Stimulated activated CD8-positive, alpha-beta memory T cell treated with anti-CD3 and anti-CD28 coated beads, Interleukin-2, amount 100 ng/mL, for 48 hours (primary cell): ENCODE measurements at regions not wholly inside any gene's neighbourhood (a gene's known extent, or its start where the extent isn't known, plus 50 kb on each side); places are given as distances from the start of the nearest gene placed in this dataset.
"Not testable (repeated sequence)": the region's sequence is repeated elsewhere in the genome, so short reads cannot be mapped to it uniquely, and the experiment has no call there.

Source experiments
- DNase-seq, 2 donors: peaks; one replicate each; pipeline ENCODE4 v3.0.0-alpha.2; 2020; ENCODE audit warnings: low read depth in 2 of 2

DNA sequence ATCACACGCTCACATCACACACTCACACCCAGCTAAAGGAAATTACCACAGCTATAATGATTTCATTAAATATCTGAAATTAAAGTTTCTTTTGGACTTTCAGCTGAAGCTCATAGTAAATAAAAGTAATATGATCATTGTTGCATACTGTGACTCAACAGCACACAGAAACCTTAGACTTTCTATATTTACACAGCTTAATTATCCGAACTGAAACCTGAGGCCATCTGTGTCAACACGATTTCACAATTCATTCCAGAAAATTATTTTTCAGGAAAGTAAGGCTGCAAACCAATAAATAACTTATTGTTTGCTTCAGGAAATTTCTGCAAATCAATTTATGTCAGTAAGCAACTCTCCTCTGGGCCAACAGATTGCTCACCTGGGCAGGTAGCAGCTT, 1352.2 kb upstream of the CDH18 start:
- DNase-seq = not testable (repeated sequence)

DNA sequence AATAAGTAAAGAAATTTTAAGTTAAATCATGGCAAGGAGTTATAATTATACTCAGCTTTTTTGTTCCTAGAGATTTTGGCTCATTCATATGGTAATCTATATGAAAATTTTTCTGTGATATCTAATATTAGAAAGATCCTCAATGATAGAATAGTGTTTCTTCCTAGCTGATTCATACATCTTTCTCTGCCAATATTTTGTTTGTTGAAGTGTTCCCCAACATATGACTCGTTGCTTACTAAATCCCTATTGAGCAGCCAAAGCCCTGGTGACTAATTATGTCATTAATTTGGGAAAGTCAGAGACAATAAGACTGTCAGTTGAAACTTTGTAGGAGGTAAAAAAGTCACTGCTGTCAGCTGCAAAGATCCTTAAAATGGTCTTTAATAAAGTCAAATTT, 1348.5 kb upstream of the CDH18 start:
- not testable (repeated sequence) for DNase-seq

DNA sequence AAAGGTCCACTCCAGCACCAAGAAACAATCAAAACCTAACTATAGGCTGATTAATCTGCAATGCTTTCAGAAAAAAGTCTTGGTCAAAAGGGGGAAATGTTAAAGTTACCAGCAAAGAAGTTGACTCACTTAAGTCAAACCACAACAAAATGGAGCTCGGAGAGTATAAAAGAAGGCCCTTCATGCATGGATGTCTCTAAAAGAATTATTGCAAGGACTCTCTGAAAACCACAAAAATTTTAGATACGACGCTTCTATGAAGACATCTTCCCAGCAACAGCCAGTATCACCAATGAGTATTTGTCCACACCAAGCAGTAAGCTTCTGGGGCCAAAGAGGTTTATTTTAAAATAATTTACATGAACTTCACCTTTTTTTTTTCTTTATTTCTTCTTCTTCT, 1327.4 kb upstream of the CDH18 start:
- not testable (repeated sequence) for DNase-seq

DNA sequence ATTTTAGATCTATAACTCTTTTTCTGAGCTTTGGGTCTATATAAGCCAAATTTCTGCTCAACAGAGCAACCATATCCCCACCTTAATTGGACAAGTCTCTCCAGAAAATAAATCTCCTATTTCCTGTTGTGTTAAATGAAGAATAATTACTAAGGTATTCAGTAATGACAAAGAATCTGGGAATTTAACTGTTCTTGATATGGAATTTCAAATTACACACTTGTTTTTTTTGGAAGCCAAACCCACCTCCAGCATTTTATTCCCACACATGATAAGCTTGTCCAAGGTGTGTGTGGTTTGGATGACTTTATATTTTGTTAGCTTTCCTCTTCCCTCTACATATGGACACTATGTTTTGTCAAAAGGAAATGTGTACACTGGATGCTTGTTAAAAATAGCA, 1313.2 kb upstream of the CDH18 start:
- DNase-seq = not testable (repeated sequence)

DNA sequence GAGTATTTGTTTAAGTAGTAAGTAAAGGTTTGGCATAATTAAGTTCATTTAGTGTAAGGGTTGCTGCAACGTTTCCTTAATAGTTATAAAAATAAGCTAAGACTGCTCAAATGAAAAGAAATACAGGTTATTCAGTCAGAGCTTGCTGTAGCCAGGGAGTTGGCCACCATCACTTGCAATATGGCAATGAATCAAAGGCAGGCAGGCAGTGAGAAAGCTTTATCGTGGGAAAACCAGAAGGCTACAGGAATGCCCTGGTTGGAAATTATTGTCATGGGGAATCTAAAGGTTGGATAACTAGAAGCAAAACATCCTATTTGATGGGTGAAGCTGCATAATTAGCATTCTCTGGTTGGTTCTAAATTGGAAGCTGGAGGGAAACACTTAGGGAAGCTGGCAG, 1286.4 kb upstream of the CDH18 start:
- not testable (repeated sequence) for DNase-seq

DNA sequence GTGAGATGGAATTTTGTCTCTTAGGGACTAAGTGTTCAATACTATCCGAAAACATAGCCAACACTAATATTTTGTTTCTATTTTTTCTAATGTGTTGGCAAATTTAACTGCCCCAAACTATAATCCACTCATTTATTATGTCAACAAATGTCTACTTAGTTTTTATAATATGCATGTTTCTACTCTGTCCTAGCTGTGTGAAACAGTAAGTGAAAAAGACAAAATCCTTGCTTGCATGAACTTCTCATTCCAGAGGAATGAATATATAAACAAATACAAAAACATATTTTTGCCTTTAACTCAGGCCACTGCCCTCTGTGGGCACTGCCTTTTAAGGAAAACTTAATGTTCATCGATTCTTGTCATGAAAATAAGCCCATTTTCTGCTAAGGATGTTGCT, 1275.4 kb upstream of the CDH18 start:
- no peak for DNase-seq

DNA sequence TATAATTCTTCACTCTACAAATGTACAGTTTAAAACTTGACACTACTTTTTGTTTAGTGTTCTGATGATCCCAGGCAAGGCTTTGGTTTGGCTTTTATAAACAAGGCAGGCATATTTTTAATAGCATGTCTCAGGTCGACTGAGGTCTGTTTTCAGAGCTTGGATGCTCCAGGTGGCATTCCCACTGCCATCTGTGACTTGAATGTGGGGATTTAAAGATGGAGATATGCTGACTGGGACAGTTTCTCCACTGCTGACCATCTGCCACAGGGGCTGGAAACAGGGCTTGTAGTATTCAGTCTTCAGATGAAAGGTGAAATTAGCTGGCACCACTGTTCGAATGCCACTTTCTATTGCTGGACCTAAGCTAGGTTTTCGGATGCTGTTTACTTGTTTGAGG, 1266.2 kb upstream of the CDH18 start:
- DNase-seq = no peak

DNA sequence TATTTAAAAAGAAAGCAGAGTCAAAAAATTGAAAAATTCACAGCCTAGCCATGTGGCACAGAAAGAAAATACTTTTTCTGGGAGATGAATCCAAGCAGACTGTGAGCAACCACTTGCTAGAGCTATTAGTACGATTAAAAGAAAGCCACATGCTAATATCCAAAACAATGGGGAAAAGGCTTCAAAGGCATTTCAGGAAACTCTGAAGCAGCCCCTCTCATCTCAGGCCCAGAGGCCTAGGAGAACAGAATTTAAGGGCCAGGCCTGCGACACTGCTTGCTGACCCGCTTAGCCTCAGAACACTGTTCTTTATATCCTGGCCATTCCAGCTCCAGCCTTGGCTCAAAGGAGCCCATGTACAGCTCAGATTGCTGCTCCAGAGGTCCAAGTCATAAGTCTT, 1257.0 kb upstream of the CDH18 start:
- DNase-seq = no peak

DNA sequence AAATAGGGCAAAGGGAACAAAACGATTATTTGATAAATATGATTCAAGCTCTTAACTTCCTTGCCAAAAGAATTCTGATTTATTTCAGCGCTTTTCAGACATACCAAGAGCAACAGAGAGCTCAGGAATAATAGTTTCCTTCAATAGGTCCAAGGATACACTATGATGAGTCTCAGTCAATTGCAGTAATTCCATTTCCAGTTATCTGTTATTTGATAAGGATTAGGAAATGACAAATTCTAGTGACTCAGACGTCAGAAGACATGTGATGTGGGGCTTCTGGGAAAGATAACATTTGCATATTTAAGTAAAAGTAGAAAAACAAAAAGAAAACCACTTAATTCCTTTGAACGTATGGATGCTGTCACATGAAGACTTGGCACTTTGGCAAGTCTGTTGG, 1250.8 kb upstream of the CDH18 start:
- DNase-seq = no peak

DNA sequence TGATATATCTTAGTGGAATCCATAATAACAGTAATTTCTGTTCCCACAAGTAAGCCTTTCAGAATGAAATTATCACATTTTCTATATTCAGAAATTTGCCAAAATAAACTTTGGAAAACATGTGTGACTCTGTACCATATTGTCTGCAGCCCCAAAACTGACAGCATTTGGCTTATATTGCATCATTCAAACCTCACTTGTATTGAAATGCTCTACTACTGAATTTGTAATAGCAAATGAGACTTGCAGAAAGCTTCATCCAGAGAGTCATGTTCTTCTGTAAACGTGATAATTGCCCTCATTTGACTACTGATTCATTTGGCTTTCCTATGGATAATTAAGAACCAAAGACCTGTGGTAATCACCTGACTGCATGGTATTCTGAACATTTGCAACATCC, 1249.5 kb upstream of the CDH18 start:
- no peak for DNase-seq

DNA sequence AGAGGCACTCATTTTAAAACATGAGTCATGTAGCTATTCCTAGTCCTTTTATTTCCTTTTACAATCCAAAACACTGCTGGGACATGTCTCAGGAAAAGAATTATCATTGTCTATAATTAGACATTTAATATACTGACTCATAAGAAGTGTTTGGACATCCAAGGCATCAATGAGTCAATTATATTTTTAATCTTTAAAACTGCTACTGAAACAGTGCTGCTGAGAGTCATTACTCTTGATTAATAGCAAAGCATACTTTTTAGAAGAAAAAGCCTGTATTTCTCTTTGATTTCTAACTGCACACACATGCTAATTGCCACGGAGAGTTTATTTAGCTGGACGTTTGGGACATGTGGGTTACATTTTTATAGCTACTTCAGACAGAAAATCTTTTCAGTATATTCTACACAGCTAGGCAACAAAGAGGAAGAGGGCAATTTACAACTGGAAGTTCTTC, 1249.0 kb upstream of the CDH18 start:
- DNase-seq = no peak

DNA sequence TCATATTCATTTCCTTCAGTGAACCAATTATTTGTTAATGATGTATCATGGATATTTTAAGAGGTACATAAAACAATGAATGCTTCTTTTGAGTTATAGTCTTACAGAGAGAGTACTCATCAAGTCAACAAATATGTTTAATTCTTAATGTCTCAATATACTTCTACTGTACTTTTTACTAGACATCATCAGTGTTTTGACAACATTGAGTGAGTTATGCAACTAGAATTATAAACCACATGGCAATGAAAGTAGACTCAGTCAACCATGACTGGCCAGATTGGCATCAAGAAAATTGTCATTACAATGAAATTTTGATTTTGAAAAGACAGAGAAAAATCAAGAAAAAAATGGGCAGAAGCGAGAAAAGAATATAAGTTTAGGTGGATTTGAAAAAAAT, 1248.1 kb upstream of the CDH18 start:
- no peak for DNase-seq

DNA sequence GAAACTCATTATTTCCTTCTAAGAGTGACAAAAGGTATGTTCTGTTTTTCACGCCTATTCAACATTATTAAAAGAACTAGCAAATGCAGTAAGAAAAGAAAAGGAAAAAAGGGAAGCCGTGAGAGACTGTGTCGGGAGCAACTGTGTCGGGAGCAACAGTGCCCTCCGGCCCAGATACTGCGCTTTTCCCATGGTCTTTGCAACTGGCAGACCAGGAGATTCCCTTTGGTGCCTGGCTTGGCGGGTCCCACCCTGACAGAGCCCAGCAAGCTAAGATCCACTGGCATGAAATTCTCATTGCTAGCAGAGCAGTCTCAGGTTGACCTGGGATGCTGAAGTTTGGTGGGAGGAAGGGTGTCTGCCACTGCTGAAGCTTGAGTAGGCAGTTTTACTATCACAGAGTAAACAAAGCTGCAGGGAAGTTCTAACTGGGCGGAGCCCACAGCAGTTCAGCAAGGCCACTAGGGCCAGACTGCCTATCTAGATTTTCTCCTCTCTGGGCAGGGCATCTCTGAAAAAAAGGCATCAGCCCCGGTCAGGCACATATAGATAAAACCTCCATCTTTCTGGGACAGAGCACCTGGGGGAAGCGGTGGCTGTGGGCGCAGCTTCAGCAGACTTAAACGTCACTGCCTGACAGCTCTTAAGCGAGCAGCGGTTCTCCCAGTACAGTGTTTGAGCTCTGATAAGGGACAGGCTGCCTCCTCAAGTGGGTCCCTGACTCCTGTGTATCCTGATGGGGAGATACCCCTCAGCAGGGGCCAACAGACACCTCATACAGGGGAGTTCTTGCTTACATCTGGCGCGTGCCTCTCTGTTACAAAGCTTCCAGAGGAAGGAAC, 1237.4 kb upstream of the CDH18 start:
- DNase-seq = no peak

DNA sequence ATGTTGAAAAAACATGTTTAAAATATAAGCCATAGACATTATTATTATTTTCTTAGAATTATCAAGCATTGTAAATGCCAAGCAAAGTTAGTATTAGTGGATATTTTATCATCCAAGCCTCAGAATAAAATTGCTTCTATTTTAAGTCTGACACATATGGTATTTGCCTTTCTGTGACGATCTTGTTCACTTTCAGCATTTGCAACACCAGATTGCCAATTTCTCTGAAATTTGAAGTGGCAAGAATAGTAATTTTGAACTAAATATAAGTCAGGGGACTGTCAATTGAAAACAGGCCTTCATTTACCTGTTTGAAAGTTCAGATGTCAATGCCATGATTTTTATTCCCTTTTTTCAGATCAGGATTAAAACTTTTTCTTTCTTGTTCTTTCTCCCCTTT, 1233.6 kb upstream of the CDH18 start:
- DNase-seq = no peak

DNA sequence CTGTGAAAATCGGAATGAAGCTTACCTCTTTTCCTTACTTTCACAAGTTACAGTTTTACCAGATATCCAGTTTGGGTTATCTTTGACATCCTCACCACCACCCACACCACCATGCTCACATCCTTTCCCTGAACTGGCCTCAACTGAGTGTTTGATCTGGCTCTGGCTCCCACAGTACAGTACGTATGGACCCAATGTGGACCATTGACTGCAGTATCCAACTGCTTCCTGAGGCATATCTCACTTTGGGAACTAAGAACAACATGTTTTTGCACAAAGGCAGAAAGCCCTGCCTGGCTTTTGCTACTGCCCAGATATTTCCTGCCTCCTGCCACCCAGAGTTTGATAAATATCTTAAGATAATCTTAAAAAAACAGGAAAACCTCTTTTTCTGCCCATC, 1232.0 kb upstream of the CDH18 start:
- DNase-seq = no peak

DNA sequence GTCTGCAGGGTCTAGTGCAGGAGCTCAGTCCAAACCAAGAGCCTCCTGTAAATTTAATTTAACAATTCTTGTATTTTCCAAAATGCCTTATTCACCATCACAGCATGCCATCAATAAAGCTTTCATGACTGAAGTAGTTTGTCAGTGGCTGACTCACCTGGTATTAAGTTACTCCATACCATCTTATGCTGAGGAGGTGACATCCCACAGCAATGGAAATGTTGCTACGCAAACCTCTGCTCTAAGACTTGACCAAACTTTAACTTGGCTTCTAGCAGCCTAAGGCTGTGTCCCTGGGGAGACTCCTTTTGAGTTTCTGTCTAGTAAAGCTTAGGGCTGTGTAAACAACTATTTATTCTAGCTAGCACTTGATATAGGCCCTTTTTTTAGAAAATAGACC, 1231.3 kb upstream of the CDH18 start:
- DNase-seq = no peak

DNA sequence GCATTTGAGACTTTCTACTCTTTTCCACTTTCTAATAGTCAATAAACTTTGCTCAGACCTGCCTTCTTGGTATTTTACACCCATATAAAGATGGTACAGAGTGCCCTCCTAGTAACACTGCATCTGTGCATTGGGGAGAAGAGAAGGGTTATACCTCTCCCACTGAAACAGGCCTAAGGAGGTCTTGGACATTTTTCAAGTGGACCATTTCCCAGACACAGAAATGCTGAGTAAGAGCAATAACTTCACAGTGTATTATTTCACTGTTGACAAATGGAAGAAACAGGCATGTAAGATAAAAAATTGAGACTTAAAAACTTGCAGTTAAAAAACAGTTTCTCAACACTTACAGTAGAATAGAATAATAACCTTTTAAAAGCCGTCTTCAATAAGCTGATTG, 1224.0 kb upstream of the CDH18 start:
- DNase-seq = no peak

DNA sequence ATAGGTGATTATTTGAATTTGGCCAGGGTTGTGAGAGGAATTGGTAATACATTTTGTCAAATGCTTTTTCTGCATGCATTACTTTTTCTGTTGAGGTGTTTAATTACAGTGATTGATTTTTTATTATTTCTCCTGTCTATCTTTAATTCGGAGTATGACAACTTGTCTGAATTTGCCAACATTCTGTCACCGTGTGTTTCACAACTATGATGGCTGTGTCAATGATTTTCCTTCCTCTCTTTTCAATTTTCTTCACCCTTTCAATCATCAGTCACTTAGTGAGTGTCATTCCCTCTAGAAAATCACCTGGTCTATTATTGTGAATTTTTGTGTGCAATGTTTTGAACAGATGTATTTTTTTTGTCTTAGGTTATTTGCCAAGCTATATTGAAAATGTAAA, 1221.4 kb upstream of the CDH18 start:
- DNase-seq = no peak

DNA sequence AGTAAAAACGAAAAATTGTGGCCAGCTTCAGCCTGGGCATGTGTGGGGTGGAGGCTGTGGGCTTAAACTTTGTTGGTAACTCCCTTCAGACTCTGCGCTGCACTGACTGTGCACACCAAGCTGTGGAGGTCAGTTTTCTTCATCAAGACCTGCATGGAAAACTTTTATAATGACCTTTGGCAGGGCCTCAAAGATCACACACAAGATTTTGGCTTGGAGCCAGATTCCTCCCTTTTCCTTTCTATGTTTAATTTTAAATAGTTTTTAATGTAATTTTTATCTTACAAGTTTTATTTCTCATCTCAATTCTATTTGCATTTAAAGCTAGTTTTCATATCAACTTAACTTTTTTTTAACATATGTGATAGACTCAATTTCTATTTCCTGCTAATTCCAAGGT, 1211.1 kb upstream of the CDH18 start:
- no peak for DNase-seq

DNA sequence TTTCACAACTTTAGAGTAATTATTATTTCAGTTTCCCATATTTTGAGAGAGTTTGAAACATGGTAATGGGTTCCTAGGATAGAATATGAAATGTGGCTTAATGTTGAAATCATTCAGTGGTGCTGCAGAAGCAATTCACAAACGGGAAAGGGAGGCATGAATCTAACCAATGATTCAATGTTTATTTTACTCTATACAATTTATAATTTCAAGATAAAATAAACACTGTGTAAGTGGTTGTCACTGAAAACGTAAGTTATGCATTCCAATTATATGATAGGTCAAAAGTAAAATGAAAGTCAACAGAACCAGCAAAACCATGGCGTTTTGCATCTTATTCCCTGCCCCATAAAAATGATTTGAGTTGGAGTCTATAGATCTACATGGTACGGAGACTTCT, 1207.1 kb upstream of the CDH18 start:
- no peak for DNase-seq

DNA sequence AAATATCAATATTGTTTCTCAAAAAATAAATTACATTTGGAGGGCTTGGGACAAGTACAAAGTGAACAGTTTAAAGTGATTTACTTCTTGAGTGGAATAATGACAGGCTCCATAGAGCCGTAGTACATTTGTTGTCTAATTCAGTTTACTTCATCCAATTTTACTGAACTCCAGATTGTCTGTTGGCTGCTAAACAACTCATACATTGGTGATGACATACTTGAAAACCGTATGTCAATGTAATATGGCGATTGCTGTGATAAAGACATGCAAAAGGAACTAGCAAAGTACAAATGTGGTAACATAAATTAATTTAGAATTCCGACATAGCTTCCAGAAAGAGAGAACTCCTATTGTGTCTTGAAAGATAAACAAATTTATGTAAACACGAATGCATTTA, 1197.5 kb upstream of the CDH18 start:
- no peak for DNase-seq

DNA sequence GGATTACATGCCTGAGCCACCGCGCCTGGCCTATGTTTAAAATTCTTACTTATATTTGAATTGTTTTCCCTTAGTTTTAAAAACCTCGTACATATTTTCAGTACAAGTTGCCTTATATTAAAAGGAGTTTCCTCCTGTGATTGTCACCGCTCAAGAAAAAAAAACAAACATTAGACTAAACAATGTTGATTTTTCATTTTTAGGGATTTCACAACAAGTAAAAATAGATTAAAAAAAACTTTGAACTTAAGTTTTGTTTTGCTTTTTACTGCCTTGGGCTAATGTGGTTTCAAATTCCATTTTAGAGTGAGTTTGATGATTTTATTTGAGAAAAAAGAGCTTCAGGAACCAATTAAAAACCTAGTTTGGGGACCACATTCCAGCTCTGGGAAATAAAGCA, 1196.6 kb upstream of the CDH18 start:
- no peak for DNase-seq

DNA sequence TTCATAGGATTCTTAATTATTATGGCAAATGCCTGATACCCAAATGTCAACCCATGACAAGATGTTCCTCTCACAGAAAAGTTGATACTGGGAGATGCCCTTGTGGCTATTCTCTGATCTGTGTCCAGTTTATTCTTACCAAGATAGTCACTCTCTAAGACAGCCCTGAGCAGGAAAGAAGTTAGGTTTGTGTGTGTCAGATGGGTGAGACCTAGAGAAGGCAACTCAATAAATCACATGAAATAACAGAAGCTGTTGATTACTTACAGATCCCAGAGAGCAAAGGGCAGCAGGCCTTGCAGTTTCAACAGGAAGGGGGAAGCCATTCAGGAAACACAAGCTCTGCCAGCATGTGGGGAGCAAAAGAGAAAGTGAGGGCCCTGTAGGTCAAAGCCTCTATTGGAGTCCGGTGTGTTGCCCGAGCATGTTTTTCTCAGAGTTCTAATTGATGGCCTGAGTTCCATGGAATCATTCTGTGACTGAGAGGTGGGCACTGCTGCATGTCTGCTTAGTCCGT, 1193.7 kb upstream of the CDH18 start:
- no peak for DNase-seq

DNA sequence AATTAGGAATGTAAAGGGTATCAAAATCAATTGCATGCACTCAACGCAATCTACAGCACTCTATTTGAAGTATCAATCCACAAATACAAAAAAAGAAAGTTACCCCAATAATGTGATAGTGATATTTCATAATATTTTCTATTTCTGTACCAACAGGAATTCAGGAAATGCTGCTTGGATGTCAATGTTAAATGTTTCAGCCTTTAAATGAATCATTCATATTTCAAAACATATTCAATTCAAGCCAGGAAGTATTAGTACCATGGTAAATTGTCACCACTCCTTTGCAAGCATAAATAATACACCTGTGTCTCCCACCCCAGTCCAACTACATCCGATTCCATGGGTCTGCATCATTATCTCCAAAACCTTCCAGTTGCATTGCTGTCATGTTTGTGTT, 1185.5 kb upstream of the CDH18 start:
- DNase-seq = no peak
